NB4 (cell line): ENCODE measurements at regions not wholly inside any gene's neighbourhood (a gene's known extent, or its start where the extent isn't known, plus 50 kb on each side); places are given as distances from the start of the nearest gene placed in this dataset.

Experiments
- MYC ChIP-seq: IDR thresholded peaks from 2 replicates; pipeline ENCODE4 v1.6.1; 2011; ENCODE audit warnings: low read depth, low read length
- TF ChIP-seq, protein P1 (sequence below): IDR thresholded peaks from one replicate; pipeline ENCODE4 v1.5.1; 2012; ENCODE audit warnings: low read depth, low read length

DNA sequence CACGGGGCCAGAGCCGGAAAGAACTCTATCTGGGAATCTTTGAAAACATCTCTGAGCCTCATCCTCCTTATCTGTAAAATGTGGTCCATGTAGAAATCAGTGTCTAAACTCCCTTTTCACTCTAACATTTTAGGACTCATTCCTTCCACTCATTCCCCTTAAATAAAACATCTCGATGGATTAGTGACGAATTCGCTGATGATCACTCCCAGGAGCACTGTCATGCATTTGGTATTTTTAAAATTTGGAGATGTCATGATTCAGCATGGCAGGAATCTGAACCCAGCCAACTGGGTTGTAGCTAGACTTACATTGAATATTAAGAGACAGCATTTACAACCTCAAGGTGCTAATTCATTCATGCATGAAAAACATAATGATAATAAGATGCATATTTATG is 88.1 kb downstream of the SPANXN3 start:
- TF ChIP-seq, protein P1, sequence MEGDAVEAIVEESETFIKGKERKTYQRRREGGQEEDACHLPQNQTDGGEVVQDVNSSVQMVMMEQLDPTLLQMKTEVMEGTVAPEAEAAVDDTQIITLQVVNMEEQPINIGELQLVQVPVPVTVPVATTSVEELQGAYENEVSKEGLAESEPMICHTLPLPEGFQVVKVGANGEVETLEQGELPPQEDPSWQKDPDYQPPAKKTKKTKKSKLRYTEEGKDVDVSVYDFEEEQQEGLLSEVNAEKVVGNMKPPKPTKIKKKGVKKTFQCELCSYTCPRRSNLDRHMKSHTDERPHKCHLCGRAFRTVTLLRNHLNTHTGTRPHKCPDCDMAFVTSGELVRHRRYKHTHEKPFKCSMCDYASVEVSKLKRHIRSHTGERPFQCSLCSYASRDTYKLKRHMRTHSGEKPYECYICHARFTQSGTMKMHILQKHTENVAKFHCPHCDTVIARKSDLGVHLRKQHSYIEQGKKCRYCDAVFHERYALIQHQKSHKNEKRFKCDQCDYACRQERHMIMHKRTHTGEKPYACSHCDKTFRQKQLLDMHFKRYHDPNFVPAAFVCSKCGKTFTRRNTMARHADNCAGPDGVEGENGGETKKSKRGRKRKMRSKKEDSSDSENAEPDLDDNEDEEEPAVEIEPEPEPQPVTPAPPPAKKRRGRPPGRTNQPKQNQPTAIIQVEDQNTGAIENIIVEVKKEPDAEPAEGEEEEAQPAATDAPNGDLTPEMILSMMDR = no peak
- no peak for TF ChIP-seq MYC
